ENCODE measurements at regions not wholly inside any gene's neighbourhood (a gene's known extent, or its start where the extent isn't known, plus 50 kb on each side); places are given as distances from the start of the nearest gene placed in this dataset.

DNA sequence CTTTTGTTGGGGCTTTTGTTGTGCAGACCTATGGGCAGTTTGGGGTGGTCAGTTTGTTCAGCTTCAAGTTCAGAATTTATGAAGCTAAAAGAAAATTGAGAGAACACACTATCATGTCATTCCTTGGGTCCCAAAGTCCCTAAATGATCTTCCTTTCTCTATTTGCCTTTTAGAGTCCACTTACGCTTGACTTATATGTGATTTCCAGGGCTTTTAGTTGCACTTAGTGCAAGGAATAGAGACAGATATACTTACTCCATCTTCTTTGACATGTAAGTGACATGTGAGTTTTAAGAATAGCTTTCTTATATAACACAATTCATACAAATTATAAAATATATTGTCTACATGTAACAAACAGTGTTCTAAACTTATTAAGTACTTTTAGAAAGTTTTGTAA is 660.1 kb upstream of the SLITRK1 start:
- no peaks in the 10 kb centered on the region for H3K4me1 ChIP-seq (ENCODE audit: control insufficient read depth in 1 of 2, insufficient read depth in 2 of 2, low read length in 2 of 2)
- no peak for TF ChIP-seq ZFX (IDR thresholded peaks at IDR 0.05)
- TF ChIP-seq FOSL1 (IDR thresholded peaks at IDR 0.05; ENCODE audit: low read depth), result no peak
- TF ChIP-seq EZH2phosphoT487 (IDR thresholded peaks at IDR 0.05; ENCODE audit: borderline replicate concordance), result no peak
- no peak for TF ChIP-seq EZH2 (IDR thresholded peaks at IDR 0.05)
- no peak for TF ChIP-seq EGR1 (IDR thresholded peaks at IDR 0.05; ENCODE audit: low read depth)
- no peak for TF ChIP-seq SRF (IDR thresholded peaks at IDR 0.05; ENCODE audit: low read depth)
- no peak for TF ChIP-seq CBX3 (IDR thresholded peaks at IDR 0.05; ENCODE audit: low read depth)
- no peak for TF ChIP-seq CEBPB (IDR thresholded peaks at IDR 0.05; ENCODE audit: low read depth)
- no peak for DNase-seq (ENCODE audit: low read depth, low spot score)
- no peaks in the 10 kb centered on the region for H3K27me3 ChIP-seq (ENCODE audit: insufficient read depth, low read length)
- no peaks in the 10 kb centered on the region for H3K79me2 ChIP-seq (ENCODE audit: insufficient read depth, low read length)
- RAD21 ChIA-PET (ENCODE audit: low non-redundant PET in 1 of 2, low total read pairs in 2 of 2, uncharacterized antibody in 2 of 2, unreplicated experiment in 2 of 2), result no interaction called here
- POLR2A ChIA-PET, result no interaction called here
- H3K9me3 ChIP-seq (ENCODE audit: control insufficient read depth in 1 of 2, insufficient read depth in 1 of 2, low read depth in 1 of 2, low read length in 2 of 2), result no peaks in the 10 kb centered on the region; a peak in 1 of 4 replicates
- no TSS peak for BruUV-seq (replicated peaks)
- no peaks in the 10 kb centered on the region for H3K36me3 ChIP-seq (ENCODE audit: control insufficient read depth in 1 of 2, insufficient read depth in 2 of 2, low read length in 2 of 2)
- intact Hi-C loops (cut with micrococcal nuclease), result no loop called here
- no peak overlapping the region for H3K4me2 ChIP-seq (ENCODE audit: low read length)
- H3K9me2 ChIP-seq (ENCODE audit: insufficient read depth), result no peaks in the 10 kb centered on the region
- no peak overlapping the region for H3K27ac ChIP-seq (ENCODE audit: low read depth, low read length)
- no peak overlapping the region for H3K9ac ChIP-seq (ENCODE audit: low read length)
- ATAC-seq, result no peak
- H2AFZ ChIP-seq (ENCODE audit: low read depth, low read length, poor library complexity, severe bottlenecking), result no peak overlapping the region
- no peak overlapping the region for H3K4me3 ChIP-seq (replicated peaks in 1 of 2; ENCODE audit: low read depth in 1 of 2, low read length in 2 of 2)
- no peaks in the 10 kb centered on the region for H4K20me1 ChIP-seq (ENCODE audit: insufficient read depth)
- CTCF ChIA-PET, result no interaction called here

GRCh38 chr13:84536906-84537305 is 654.6 kb upstream of the SLITRK1 start:
- H3K4me3 ChIP-seq (replicated peaks in 1 of 2; ENCODE audit: low read depth in 1 of 2, low read length in 2 of 2), result no peak overlapping the region
- no peaks in the 10 kb centered on the region for H3K36me3 ChIP-seq (ENCODE audit: control insufficient read depth in 1 of 2, insufficient read depth in 2 of 2, low read length in 2 of 2)
- no peak for TF ChIP-seq SRF (IDR thresholded peaks at IDR 0.05; ENCODE audit: low read depth)
- TF ChIP-seq SIN3A (IDR thresholded peaks at IDR 0.05; ENCODE audit: low read depth), result no peak
- no peak for TF ChIP-seq TCF7L2 (IDR thresholded peaks at IDR 0.05; ENCODE audit: borderline replicate concordance, extremely low read depth, insufficient read depth, insufficient read length)
- no peak for TF ChIP-seq EZH2 (IDR thresholded peaks at IDR 0.05)
- TF ChIP-seq ZNF274 (IDR thresholded peaks at IDR 0.05; ENCODE audit: low read depth, low read length), result no peak
- TF ChIP-seq MAX (IDR thresholded peaks at IDR 0.05), result no peak
- no peak for TF ChIP-seq FOSL1 (IDR thresholded peaks at IDR 0.05; ENCODE audit: low read depth)
- TF ChIP-seq EGR1 (IDR thresholded peaks at IDR 0.05; ENCODE audit: low read depth), result no peak
- no peak for TF ChIP-seq ZFX (IDR thresholded peaks at IDR 0.05)
- no peak for TF ChIP-seq CBX3 (IDR thresholded peaks at IDR 0.05; ENCODE audit: low read depth)
- TF ChIP-seq, protein P1, sequence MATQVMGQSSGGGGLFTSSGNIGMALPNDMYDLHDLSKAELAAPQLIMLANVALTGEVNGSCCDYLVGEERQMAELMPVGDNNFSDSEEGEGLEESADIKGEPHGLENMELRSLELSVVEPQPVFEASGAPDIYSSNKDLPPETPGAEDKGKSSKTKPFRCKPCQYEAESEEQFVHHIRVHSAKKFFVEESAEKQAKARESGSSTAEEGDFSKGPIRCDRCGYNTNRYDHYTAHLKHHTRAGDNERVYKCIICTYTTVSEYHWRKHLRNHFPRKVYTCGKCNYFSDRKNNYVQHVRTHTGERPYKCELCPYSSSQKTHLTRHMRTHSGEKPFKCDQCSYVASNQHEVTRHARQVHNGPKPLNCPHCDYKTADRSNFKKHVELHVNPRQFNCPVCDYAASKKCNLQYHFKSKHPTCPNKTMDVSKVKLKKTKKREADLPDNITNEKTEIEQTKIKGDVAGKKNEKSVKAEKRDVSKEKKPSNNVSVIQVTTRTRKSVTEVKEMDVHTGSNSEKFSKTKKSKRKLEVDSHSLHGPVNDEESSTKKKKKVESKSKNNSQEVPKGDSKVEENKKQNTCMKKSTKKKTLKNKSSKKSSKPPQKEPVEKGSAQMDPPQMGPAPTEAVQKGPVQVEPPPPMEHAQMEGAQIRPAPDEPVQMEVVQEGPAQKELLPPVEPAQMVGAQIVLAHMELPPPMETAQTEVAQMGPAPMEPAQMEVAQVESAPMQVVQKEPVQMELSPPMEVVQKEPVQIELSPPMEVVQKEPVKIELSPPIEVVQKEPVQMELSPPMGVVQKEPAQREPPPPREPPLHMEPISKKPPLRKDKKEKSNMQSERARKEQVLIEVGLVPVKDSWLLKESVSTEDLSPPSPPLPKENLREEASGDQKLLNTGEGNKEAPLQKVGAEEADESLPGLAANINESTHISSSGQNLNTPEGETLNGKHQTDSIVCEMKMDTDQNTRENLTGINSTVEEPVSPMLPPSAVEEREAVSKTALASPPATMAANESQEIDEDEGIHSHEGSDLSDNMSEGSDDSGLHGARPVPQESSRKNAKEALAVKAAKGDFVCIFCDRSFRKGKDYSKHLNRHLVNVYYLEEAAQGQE (IDR thresholded peaks at IDR 0.05; ENCODE audit: low read depth), result no peak
- TF ChIP-seq, protein P2, sequence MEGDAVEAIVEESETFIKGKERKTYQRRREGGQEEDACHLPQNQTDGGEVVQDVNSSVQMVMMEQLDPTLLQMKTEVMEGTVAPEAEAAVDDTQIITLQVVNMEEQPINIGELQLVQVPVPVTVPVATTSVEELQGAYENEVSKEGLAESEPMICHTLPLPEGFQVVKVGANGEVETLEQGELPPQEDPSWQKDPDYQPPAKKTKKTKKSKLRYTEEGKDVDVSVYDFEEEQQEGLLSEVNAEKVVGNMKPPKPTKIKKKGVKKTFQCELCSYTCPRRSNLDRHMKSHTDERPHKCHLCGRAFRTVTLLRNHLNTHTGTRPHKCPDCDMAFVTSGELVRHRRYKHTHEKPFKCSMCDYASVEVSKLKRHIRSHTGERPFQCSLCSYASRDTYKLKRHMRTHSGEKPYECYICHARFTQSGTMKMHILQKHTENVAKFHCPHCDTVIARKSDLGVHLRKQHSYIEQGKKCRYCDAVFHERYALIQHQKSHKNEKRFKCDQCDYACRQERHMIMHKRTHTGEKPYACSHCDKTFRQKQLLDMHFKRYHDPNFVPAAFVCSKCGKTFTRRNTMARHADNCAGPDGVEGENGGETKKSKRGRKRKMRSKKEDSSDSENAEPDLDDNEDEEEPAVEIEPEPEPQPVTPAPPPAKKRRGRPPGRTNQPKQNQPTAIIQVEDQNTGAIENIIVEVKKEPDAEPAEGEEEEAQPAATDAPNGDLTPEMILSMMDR (IDR thresholded peaks at IDR 0.05 in 2 of 3, conservative IDR thresholded peaks at IDR 0.05 in 1 of 3; ENCODE audit: borderline replicate concordance in 1 of 3, insufficient read depth in 1 of 3, low read depth in 2 of 3, low read length in 2 of 3), result no peak
- no peak for TF ChIP-seq ATF3 (IDR thresholded peaks at IDR 0.05)
- no peak for TF ChIP-seq SP1 (IDR thresholded peaks at IDR 0.05; ENCODE audit: low read depth)
- no peak for TF ChIP-seq POLR2AphosphoS5 (IDR thresholded peaks at IDR 0.05; ENCODE audit: low read depth, low read length)
- no peaks in the 10 kb centered on the region for H3K4me1 ChIP-seq (ENCODE audit: control insufficient read depth in 1 of 2, insufficient read depth in 2 of 2, low read length in 2 of 2)
- no peak overlapping the region for H2AFZ ChIP-seq (ENCODE audit: low read depth, low read length, poor library complexity, severe bottlenecking)
- H3K9ac ChIP-seq (ENCODE audit: low read length), result no peak overlapping the region
- no TSS peak for BruUV-seq (replicated peaks)
- no peaks in the 10 kb centered on the region for H3K9me2 ChIP-seq (ENCODE audit: insufficient read depth)
- H4K20me1 ChIP-seq (ENCODE audit: insufficient read depth), result no peaks in the 10 kb centered on the region
- H3K79me2 ChIP-seq (ENCODE audit: insufficient read depth, low read length), result no peaks in the 10 kb centered on the region
- H3K4me2 ChIP-seq (ENCODE audit: low read length), result no peak overlapping the region
- intact Hi-C loops (cut with micrococcal nuclease), result no loop called here
- DNase-seq (ENCODE audit: low read depth, low spot score), result no peak
- CTCF ChIA-PET, result no interaction called here
- H3K27me3 ChIP-seq (ENCODE audit: insufficient read depth, low read length), result no peaks in the 10 kb centered on the region
- POLR2A ChIA-PET, result no interaction called here
- no peak overlapping the region for H3K27ac ChIP-seq (ENCODE audit: low read depth, low read length)
- ATAC-seq, result no peak
- no peaks in the 10 kb centered on the region; a peak in 1 of 4 replicates for H3K9me3 ChIP-seq (ENCODE audit: control insufficient read depth in 1 of 2, insufficient read depth in 1 of 2, low read depth in 1 of 2, low read length in 2 of 2)
- RAD21 ChIA-PET (ENCODE audit: low non-redundant PET in 1 of 2, low total read pairs in 2 of 2, uncharacterized antibody in 2 of 2, unreplicated experiment in 2 of 2), result no interaction called here

All from HCT116 (cell line).